D721Med (cell line): ENCODE measurements at regions not wholly inside any gene's neighbourhood (a gene's known extent, or its start where the extent isn't known, plus 50 kb on each side); places are given as distances from the start of the nearest gene placed in this dataset.
A peak's percentile ranks its signal among the peaks of the same experiment; 100 is the strongest.

Experiments
- DNase-seq: peaks from one replicate; pipeline ENCODE4 v3.0.0; 2011; ENCODE audit warnings: low spot score; ENCODE audit not compliant: insufficient read length
- FAIRE-seq: peaks from 2 replicates; lab custom pipeline; 2011; peaks lifted over from hg19 to GRCh38; lab: Jason Lieb, UNC
- CTCF ChIP-seq: IDR thresholded peaks from 2 replicates; pipeline ENCODE4 v1.5.1; 2012; ENCODE audit warnings: mild to moderate bottlenecking, control low read depth; ENCODE audit not compliant: insufficient read depth; ENCODE audit errors: missing control alignments

- no peak for TF ChIP-seq CTCF
- no peak for FAIRE-seq
- no peak for DNase-seq
These were observed 1276.1 kb upstream of the CDH8 start for GRCh38 chr16:63312346-63312745.

GRCh38 chr16:63311313-63311712 lies 1275.1 kb upstream of the CDH8 start:
- DNase-seq, result no peak
- no peak for TF ChIP-seq CTCF
- no peak for FAIRE-seq

- TF ChIP-seq CTCF, result no peak
- FAIRE-seq (no peak), DNase-seq (no peak)
These were observed 1266.6 kb upstream of the CDH8 start for GRCh38 chr16:63302811-63303210.

GRCh38 chr16:63301349-63301748 lies 1265.1 kb upstream of the CDH8 start:
- no peak for TF ChIP-seq CTCF
- FAIRE-seq (no peak), DNase-seq (no peak)

GRCh38 chr16:63298993-63299392 lies 1262.8 kb upstream of the CDH8 start:
- no peak for FAIRE-seq
- no peak for DNase-seq
- no peak for TF ChIP-seq CTCF

GRCh38 chr16:63292036-63292435 lies 1255.8 kb upstream of the CDH8 start:
- no peak for DNase-seq
- no peak for TF ChIP-seq CTCF
- no peak for FAIRE-seq

- DNase-seq (no peak), FAIRE-seq (no peak)
- TF ChIP-seq CTCF, result peak; percentile 78
These were observed 1253.7 kb upstream of the CDH8 start for GRCh38 chr16:63289834-63290460.
